ENCODE measurements at regions not wholly inside any gene's neighbourhood (a gene's known extent, or its start where the extent isn't known, plus 50 kb on each side); places are given as distances from the start of the nearest gene placed in this dataset.

- TF ChIP-seq CTCF (IDR thresholded peaks at IDR 0.05) (no peak), POLR2A (IDR thresholded peaks at IDR 0.05) (no peak)
Measured at GRCh38 chr2:167388901-167389300, 500.6 kb downstream of the XIRP2 start.
